H9 (cell line): ENCODE measurements at regions not wholly inside any gene's neighbourhood (a gene's known extent, or its start where the extent isn't known, plus 50 kb on each side); places are given as distances from the start of the nearest gene placed in this dataset.

Experiments used
- DNase-seq: peaks from one replicate; pipeline ENCODE4 v3.0.0-alpha.2; 2017
- H2AFZ ChIP-seq: one replicate; pipeline ENCODE4 v1.6.1; 2013; ENCODE audit warnings: mild to moderate bottlenecking, low read length, control low read depth, moderate library complexity
- H2AK5ac ChIP-seq: 2 replicates; pipeline ENCODE4 v1.6.1; 2013; ENCODE audit warnings: low read length, control low read depth, mixed read lengths; ENCODE audit not compliant: insufficient read length
- H2BK120ac ChIP-seq: one replicate; pipeline ENCODE4 v1.6.1; 2013; ENCODE audit warnings: low read depth, mild to moderate bottlenecking, low read length, control low read depth, inconsistent platforms; ENCODE audit not compliant: poor library complexity, severe bottlenecking
- H2BK12ac ChIP-seq: 2 replicates; pipeline ENCODE4 v1.6.1; 2013; ENCODE audit warnings: low read length, control low read depth, mixed read lengths, low read depth; ENCODE audit not compliant: insufficient read length
- H2BK15ac ChIP-seq: 2 replicates; pipeline ENCODE4 v1.6.1; 2013; ENCODE audit warnings: low read depth, low read length, control low read depth
- H2BK20ac ChIP-seq: one replicate; pipeline ENCODE4 v1.6.1; 2013; ENCODE audit warnings: low read depth, mild to moderate bottlenecking, low read length, control low read depth, inconsistent platforms; ENCODE audit not compliant: poor library complexity, severe bottlenecking
- H2BK5ac ChIP-seq: 2 replicates; pipeline ENCODE4 v1.6.1; 2013; ENCODE audit warnings: low read length, control low read depth, mixed read lengths; ENCODE audit not compliant: insufficient read length
- H3K14ac ChIP-seq: 2 replicates; pipeline ENCODE4 v1.6.1; 2013; ENCODE audit warnings: low read length, control low read depth; ENCODE audit not compliant: insufficient read depth
- H3K18ac ChIP-seq: 2 replicates; pipeline ENCODE4 v1.6.1; 2013; ENCODE audit warnings: low read depth, mild to moderate bottlenecking, mixed read lengths, low read length, control low read depth; ENCODE audit not compliant: insufficient read length
- H3K23ac ChIP-seq: 2 replicates; pipeline ENCODE4 v1.6.1; 2013; ENCODE audit warnings: low read length, control low read depth, mixed read lengths, low read depth; ENCODE audit not compliant: insufficient read length
- H3K23me2 ChIP-seq: 2 replicates; pipeline ENCODE4 v1.6.1; 2013; ENCODE audit warnings: low read depth, mild to moderate bottlenecking, mixed read lengths, low read length, control low read depth; ENCODE audit not compliant: insufficient read length, poor library complexity, severe bottlenecking
- H3K27ac ChIP-seq: 2 replicates; pipeline ENCODE4 v1.5.1; 2013; ENCODE audit warnings: low read length, control low read depth, mixed read lengths, low read depth; ENCODE audit not compliant: insufficient read length
- H3K27me3 ChIP-seq: 2 replicates; pipeline ENCODE4 v1.6.1; 2013; ENCODE audit warnings: low read length, control low read depth, inconsistent platforms; ENCODE audit not compliant: insufficient read depth
- H3K4ac ChIP-seq: 2 replicates; pipeline ENCODE4 v1.6.1; 2013; ENCODE audit warnings: low read depth, mild to moderate bottlenecking, control low read depth, inconsistent platforms, low read length, moderate library complexity
- H3K4me1 ChIP-seq: 2 replicates; pipeline ENCODE4 v1.6.1; 2013; ENCODE audit warnings: low read length, control low read depth, inconsistent platforms; ENCODE audit not compliant: insufficient read depth
- H3K4me2 ChIP-seq: 2 replicates; pipeline ENCODE4 v1.6.1; 2013; ENCODE audit warnings: low read length, control low read depth, mixed read lengths; ENCODE audit not compliant: insufficient read length, insufficient read depth
- H3K56ac ChIP-seq: 2 replicates; pipeline ENCODE4 v1.6.1; 2013; ENCODE audit warnings: low read depth, mild to moderate bottlenecking, mixed read lengths, low read length, control low read depth; ENCODE audit not compliant: insufficient read length
- H3K79me1 ChIP-seq: 2 replicates; pipeline ENCODE4 v1.6.1; 2013; ENCODE audit warnings: low read depth, mild to moderate bottlenecking, moderate library complexity, low read length, control low read depth, inconsistent platforms; ENCODE audit not compliant: insufficient read depth, poor library complexity, severe bottlenecking
- H3K79me2 ChIP-seq: 2 replicates; pipeline ENCODE4 v1.6.1; 2013; ENCODE audit warnings: low read length, control low read depth, inconsistent platforms; ENCODE audit not compliant: insufficient read depth
- H3K9ac ChIP-seq: 2 replicates; pipeline ENCODE4 v1.6.1; 2013; ENCODE audit warnings: low read length, control low read depth, mixed read lengths; ENCODE audit not compliant: insufficient read length; ENCODE audit errors: extremely low read depth
- H3K9me3 ChIP-seq: one replicate; pipeline ENCODE4 v1.6.1; 2013; ENCODE audit warnings: low read depth, low read length, inconsistent platforms; ENCODE audit not compliant: control insufficient read depth
- H3T11ph ChIP-seq: one replicate; pipeline ENCODE4 v1.6.1; 2013; ENCODE audit warnings: mild to moderate bottlenecking, low read length, control low read depth, inconsistent platforms
- H4K20me1 ChIP-seq: one replicate; pipeline ENCODE4 v1.6.1; 2013; ENCODE audit not compliant: control insufficient read depth, insufficient read length, insufficient read depth
- H4K5ac ChIP-seq: 2 replicates; pipeline ENCODE4 v1.6.1; 2013; ENCODE audit warnings: low read depth, mild to moderate bottlenecking, mixed read lengths, low read length, control low read depth; ENCODE audit not compliant: insufficient read length
- H4K8ac ChIP-seq: replicated peaks from 2 replicates; pipeline ENCODE4 v1.6.1; 2013; ENCODE audit warnings: low read length, control low read depth, mixed read lengths, low read depth; ENCODE audit not compliant: insufficient read length
- H4K91ac ChIP-seq: 2 replicates; pipeline ENCODE4 v1.6.1; 2013; ENCODE audit warnings: low read depth, mild to moderate bottlenecking, moderate library complexity, mixed read lengths, low read length, control low read depth; ENCODE audit not compliant: insufficient read length
- H3K27ac Mint-ChIP-seq, 3 experiments: 2 replicates in 2 of 3; 3 replicates in 1 of 3; pipeline ENCODE4 v1.8.0; 2020 to 2021; ENCODE audit warnings: mixed read lengths in 3 of 3, mild to moderate bottlenecking in 1 of 3, moderate library complexity in 1 of 3
- H3K27me3 Mint-ChIP-seq: 2 replicates; pipeline ENCODE4 v1.8.0; 2021; ENCODE audit warnings: low read depth, mild to moderate bottlenecking, moderate library complexity, mixed read lengths
- H3K36me3 Mint-ChIP-seq, 3 experiments: 2 replicates in 2 of 3; 3 replicates in 1 of 3; pipeline ENCODE4 v1.8.0; 2020 to 2021; ENCODE audit warnings: low read depth in 3 of 3, mixed read lengths in 3 of 3; ENCODE audit not compliant: insufficient read depth in 1 of 3
- H3K4me1 Mint-ChIP-seq, 2 experiments: 2 replicates each; pipeline ENCODE4 v1.8.0; 2020; ENCODE audit warnings: mixed read lengths in 2 of 2
- H3K4me3 Mint-ChIP-seq, 2 experiments: 2 replicates in 1 of 2; 3 replicates in 1 of 2; pipeline ENCODE4 v1.8.0; 2020 to 2021; ENCODE audit warnings: mild to moderate bottlenecking in 2 of 2, mixed read lengths in 2 of 2, moderate library complexity in 1 of 2
- H3K9me3 Mint-ChIP-seq, 2 experiments: 2 replicates in 1 of 2; 3 replicates in 1 of 2; pipeline ENCODE4 v1.8.0; 2020; ENCODE audit warnings: mild to moderate bottlenecking in 2 of 2, mixed read lengths in 2 of 2, moderate library complexity in 1 of 2
- WGBS: extraction: QIAGEN DNeasy Blood & Tissue Kit; methylation state at CpG from one replicate; pipeline ENCODE4 v1.1.7; 2013; ENCODE audit warnings: missing lambda C conversion rate, low lambda C conversion rate, mixed read lengths; ENCODE audit not compliant: insufficient read length; ENCODE audit errors: extremely low coverage; 5-methylcytosine and 5-hydroxymethylcytosine counted together
- TF ChIP-seq, protein P1 (sequence below): fragments of 200-600 bp; sonication (generic); conservative IDR thresholded peaks from 3 replicates; pipeline ENCODE4 v1.8.0; 2021; ENCODE audit warnings: antibody characterized with exemption, mild to moderate bottlenecking

- Histone ChIP-seq H3K27me3 (no peaks in the 10 kb centered on the region), H3K9me3 (no peaks in the 10 kb centered on the region), H3K79me1 (no peaks in the 10 kb centered on the region), H3K56ac (no peak overlapping the region), H3K4ac (no peak overlapping the region), H3K27ac (no peak overlapping the region), H3K4me2 (no peak overlapping the region), H3K18ac (no peak overlapping the region), H2BK5ac (no peak overlapping the region), H3T11ph (no peak overlapping the region), H4K8ac (no peak overlapping the region), H2BK20ac (no peak overlapping the region), H3K79me2 (no peaks in the 10 kb centered on the region), H3K23ac (no peak overlapping the region), H2BK120ac (no peak overlapping the region), H3K14ac (no peak overlapping the region), H2AK5ac (no peak overlapping the region), H4K20me1 (no peaks in the 10 kb centered on the region), H2AFZ (no peak overlapping the region), H3K23me2 (no peaks in the 10 kb centered on the region), H2BK12ac (no peak overlapping the region), H2BK15ac (no peak overlapping the region), H4K91ac (no peak overlapping the region), H3K4me1 (no peaks in the 10 kb centered on the region), H3K9ac (no peak overlapping the region), H4K5ac (no peak overlapping the region)
- no peaks in the 10 kb centered on the region for H3K27me3 Mint-ChIP-seq
- H3K9me3 Mint-ChIP-seq, result no peaks in the 10 kb centered on the region; a peak in 2 of 5 replicates
- H3K4me3 Mint-ChIP-seq, result no peak overlapping the region
- WGBS, result no CpG with 5 or more reads among the region's 1 CpG
- no peak for DNase-seq
- TF ChIP-seq, protein P1, sequence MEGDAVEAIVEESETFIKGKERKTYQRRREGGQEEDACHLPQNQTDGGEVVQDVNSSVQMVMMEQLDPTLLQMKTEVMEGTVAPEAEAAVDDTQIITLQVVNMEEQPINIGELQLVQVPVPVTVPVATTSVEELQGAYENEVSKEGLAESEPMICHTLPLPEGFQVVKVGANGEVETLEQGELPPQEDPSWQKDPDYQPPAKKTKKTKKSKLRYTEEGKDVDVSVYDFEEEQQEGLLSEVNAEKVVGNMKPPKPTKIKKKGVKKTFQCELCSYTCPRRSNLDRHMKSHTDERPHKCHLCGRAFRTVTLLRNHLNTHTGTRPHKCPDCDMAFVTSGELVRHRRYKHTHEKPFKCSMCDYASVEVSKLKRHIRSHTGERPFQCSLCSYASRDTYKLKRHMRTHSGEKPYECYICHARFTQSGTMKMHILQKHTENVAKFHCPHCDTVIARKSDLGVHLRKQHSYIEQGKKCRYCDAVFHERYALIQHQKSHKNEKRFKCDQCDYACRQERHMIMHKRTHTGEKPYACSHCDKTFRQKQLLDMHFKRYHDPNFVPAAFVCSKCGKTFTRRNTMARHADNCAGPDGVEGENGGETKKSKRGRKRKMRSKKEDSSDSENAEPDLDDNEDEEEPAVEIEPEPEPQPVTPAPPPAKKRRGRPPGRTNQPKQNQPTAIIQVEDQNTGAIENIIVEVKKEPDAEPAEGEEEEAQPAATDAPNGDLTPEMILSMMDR, result no peak
- H3K36me3 Mint-ChIP-seq, result peaks cover 0 to under 1% (median 0%) of the 10 kb centered on the region in 3 experiments; a peak in 1 of 7 replicates
- no peak overlapping the region for H3K27ac Mint-ChIP-seq
- H3K4me1 Mint-ChIP-seq, result no peaks in the 10 kb centered on the region
Measured at GRCh38 chrX:94089149-94089548, 415.1 kb downstream of the FAM133A start.
